Activated naive CD4-positive, alpha-beta T cell treated with anti-CD3 and anti-CD28 coated beads for 36 hours (primary cell): ENCODE measurements at regions not wholly inside any gene's neighbourhood (a gene's known extent, or its start where the extent isn't known, plus 50 kb on each side); places are given as distances from the start of the nearest gene placed in this dataset.

Experiments used
- CTCF ChIA-PET: fragments of 350-600 bp; sonication (Branson Sonifier 250); formaldehyde crosslinking; loops from one replicate; lab custom pipeline; 2021; ENCODE audit warnings: antibody characterized with exemption; lab: Charles Lee
- DNase-seq: peaks from one replicate; pipeline ENCODE4 v3.0.0-alpha.2; 2020
- H3K27ac Mint-ChIP-seq: one replicate; pipeline ENCODE4 v1.8.0; 2021; ENCODE audit warnings: mild to moderate bottlenecking, mixed read lengths
- H3K27me3 Mint-ChIP-seq: one replicate; pipeline ENCODE4 v1.8.0; 2021; ENCODE audit warnings: low read depth, mixed read lengths
- H3K36me3 Mint-ChIP-seq: one replicate; pipeline ENCODE4 v1.8.0; 2021; ENCODE audit warnings: low read depth, mixed read lengths
- H3K4me1 Mint-ChIP-seq: one replicate; pipeline ENCODE4 v1.8.0; 2021; ENCODE audit warnings: low read depth, mixed read lengths
- H3K4me3 Mint-ChIP-seq: one replicate; pipeline ENCODE4 v1.8.0; 2021; ENCODE audit warnings: mild to moderate bottlenecking, moderate library complexity, mixed read lengths
- H3K9me3 Mint-ChIP-seq: one replicate; pipeline ENCODE4 v1.8.0; 2021; ENCODE audit warnings: mixed read lengths
- intact Hi-C: fragments of 100-400 bp; cut with micrococcal nuclease; formaldehyde crosslinking; loops from one replicate; pipeline ENCODE4 v1.15.1; 2023

GRCh38 chrX:127259742-127260141 is 440.2 kb downstream of the PRR32 start:
- H3K4me1 Mint-ChIP-seq = no peaks in the 10 kb centered on the region
- CTCF ChIA-PET = no interaction called here
- no peak for DNase-seq
- no peak overlapping the region for H3K27ac Mint-ChIP-seq
- peaks cover 8% of the 10 kb centered on the region for H3K9me3 Mint-ChIP-seq
- no peaks in the 10 kb centered on the region for H3K36me3 Mint-ChIP-seq
- intact Hi-C loops = no loop called here
- H3K4me3 Mint-ChIP-seq = no peak overlapping the region
- no peaks in the 10 kb centered on the region for H3K27me3 Mint-ChIP-seq

GRCh38 chrX:127276326-127276725 is 456.8 kb downstream of the PRR32 start:
- intact Hi-C loops = no loop called here
- Mint-ChIP-seq H3K4me3 (no peak overlapping the region), H3K9me3 (peaks cover 1% of the 10 kb centered on the region), H3K36me3 (no peaks in the 10 kb centered on the region), H3K27me3 (no peaks in the 10 kb centered on the region), H3K4me1 (no peaks in the 10 kb centered on the region), H3K27ac (no peak overlapping the region)
- no peak for DNase-seq
- CTCF ChIA-PET = no interaction called here

GRCh38 chrX:127300511-127300910 is 481.0 kb downstream of the PRR32 start:
- H3K27me3 Mint-ChIP-seq = no peaks in the 10 kb centered on the region
- H3K4me3 Mint-ChIP-seq = no peak overlapping the region
- H3K27ac Mint-ChIP-seq = no peak overlapping the region
- no peaks in the 10 kb centered on the region for H3K9me3 Mint-ChIP-seq
- CTCF ChIA-PET = interaction anchor here (0.7 kb wide), 1 partner anchor 84 kb away, joined by 3 read pairs; no protein-coding TSS in a partner anchor
- no peak for DNase-seq
- H3K4me1 Mint-ChIP-seq = no peaks in the 10 kb centered on the region
- no peaks in the 10 kb centered on the region for H3K36me3 Mint-ChIP-seq
- intact Hi-C loops = no loop called here

GRCh38 chrX:127302841-127303240 is 483.3 kb downstream of the PRR32 start:
- H3K36me3 Mint-ChIP-seq = no peaks in the 10 kb centered on the region
- CTCF ChIA-PET = no interaction called here
- no peaks in the 10 kb centered on the region for H3K9me3 Mint-ChIP-seq
- intact Hi-C loops = no loop called here
- no peak overlapping the region for H3K4me3 Mint-ChIP-seq
- H3K27me3 Mint-ChIP-seq = no peaks in the 10 kb centered on the region
- H3K27ac Mint-ChIP-seq = no peak overlapping the region
- no peak for DNase-seq
- no peaks in the 10 kb centered on the region for H3K4me1 Mint-ChIP-seq

- Mint-ChIP-seq H3K27ac (no peak overlapping the region), H3K4me1 (no peaks in the 10 kb centered on the region), H3K9me3 (no peaks in the 10 kb centered on the region), H3K4me3 (no peak overlapping the region), H3K27me3 (no peaks in the 10 kb centered on the region), H3K36me3 (no peaks in the 10 kb centered on the region)
- DNase-seq = no peak
- intact Hi-C loops = no loop called here
- CTCF ChIA-PET = no interaction called here
Measured at GRCh38 chrX:127305013-127305412, 485.5 kb downstream of the PRR32 start.

- CTCF ChIA-PET = no interaction called here
- no peaks in the 10 kb centered on the region for H3K9me3 Mint-ChIP-seq
- no peak overlapping the region for H3K27ac Mint-ChIP-seq
- H3K4me1 Mint-ChIP-seq = no peaks in the 10 kb centered on the region
- H3K27me3 Mint-ChIP-seq = no peaks in the 10 kb centered on the region
- intact Hi-C loops = no loop called here
- H3K4me3 Mint-ChIP-seq = no peak overlapping the region
- DNase-seq = no peak
- H3K36me3 Mint-ChIP-seq = no peaks in the 10 kb centered on the region
Measured at GRCh38 chrX:127306262-127306661, 486.7 kb downstream of the PRR32 start.

- Mint-ChIP-seq H3K4me1 (no peaks in the 10 kb centered on the region), H3K27me3 (no peaks in the 10 kb centered on the region), H3K9me3 (peaks cover 1% of the 10 kb centered on the region), H3K36me3 (no peaks in the 10 kb centered on the region), H3K4me3 (no peak overlapping the region), H3K27ac (no peak overlapping the region)
- DNase-seq = no peak
- CTCF ChIA-PET = no interaction called here
- intact Hi-C loops = no loop called here
Measured at GRCh38 chrX:127313635-127314034, 494.1 kb downstream of the PRR32 start.

- intact Hi-C loops = no loop called here
Measured at GRCh38 chrX:127317159-127317558, 497.6 kb downstream of the PRR32 start.

GRCh38 chrX:127324128-127324527 is 504.6 kb downstream of the PRR32 start:
- no peak overlapping the region for H3K4me3 Mint-ChIP-seq
- intact Hi-C loops = no loop called here

More at GRCh38 chrX:127317159-127317558, 497.6 kb downstream of the PRR32 start:
- CTCF ChIA-PET = no interaction called here
- H3K4me1 Mint-ChIP-seq = no peaks in the 10 kb centered on the region
- peaks cover 2% of the 10 kb centered on the region for H3K9me3 Mint-ChIP-seq
- no peaks in the 10 kb centered on the region for H3K27me3 Mint-ChIP-seq
- H3K27ac Mint-ChIP-seq = no peak overlapping the region
- DNase-seq = no peak
- no peaks in the 10 kb centered on the region for H3K36me3 Mint-ChIP-seq
- H3K4me3 Mint-ChIP-seq = no peak overlapping the region

More at GRCh38 chrX:127324128-127324527, 504.6 kb downstream of the PRR32 start:
- Mint-ChIP-seq H3K4me1 (no peaks in the 10 kb centered on the region), H3K36me3 (no peaks in the 10 kb centered on the region), H3K27ac (no peak overlapping the region), H3K27me3 (no peaks in the 10 kb centered on the region), H3K9me3 (no peaks in the 10 kb centered on the region)
- no peak for DNase-seq
- CTCF ChIA-PET = interaction anchor here (0.6 kb wide), 1 partner anchor 1351 kb away, joined by 3 read pairs; no protein-coding TSS in a partner anchor
